PFSK-1 (cell line): ENCODE measurements at regions not wholly inside any gene's neighbourhood (a gene's known extent, or its start where the extent isn't known, plus 50 kb on each side); places are given as distances from the start of the nearest gene placed in this dataset.

ENCODE experiments used
- FOXP2 ChIP-seq: optimal IDR thresholded peaks from 2 replicates; pipeline ENCODE3; 2011; ENCODE audit warnings: borderline replicate concordance, control low read depth, inconsistent platforms; ENCODE audit not compliant: insufficient read depth; ENCODE audit errors: extremely low read length, extremely low read depth
- POLR2AphosphoS5 ChIP-seq: IDR thresholded peaks from 2 replicates; pipeline ENCODE4 v1.6.1; 2012; ENCODE audit warnings: low read depth, mild to moderate bottlenecking, control low read depth, low read length, moderate library complexity
- SIN3A ChIP-seq: IDR thresholded peaks from 2 replicates; pipeline ENCODE4 v1.6.1; 2012; ENCODE audit warnings: mild to moderate bottlenecking, low read length, moderate library complexity, borderline replicate concordance; ENCODE audit not compliant: insufficient read depth

DNA sequence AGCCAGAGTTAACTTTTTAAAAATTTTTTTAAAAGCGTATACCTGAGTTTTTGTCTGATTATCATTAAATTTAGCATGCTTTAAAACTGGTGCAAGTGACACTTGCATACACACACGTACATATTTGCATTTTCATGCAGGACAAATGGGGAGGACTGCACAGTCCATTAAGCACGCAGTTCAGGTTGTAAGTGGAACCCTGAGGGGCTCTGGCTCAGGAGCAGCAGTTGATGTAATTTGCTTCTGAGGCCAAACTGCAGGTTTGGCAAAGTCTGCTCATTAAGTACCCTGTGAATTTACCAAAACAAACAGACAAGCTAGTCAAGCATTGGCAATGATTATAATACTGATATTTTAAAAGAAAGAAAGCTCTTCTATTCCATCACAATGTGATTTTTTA, 215.8 kb upstream of the PFKP start:
- no peak for TF ChIP-seq POLR2AphosphoS5
- TF ChIP-seq FOXP2 = no peak
- no peak for TF ChIP-seq SIN3A
